OCI-LY1 (cell line): ENCODE measurements at regions not wholly inside any gene's neighbourhood (a gene's known extent, or its start where the extent isn't known, plus 50 kb on each side); places are given as distances from the start of the nearest gene placed in this dataset.

Experiments used
- H2AFZ ChIP-seq: fragments of 200-600 bp; sonication (generic), shearing (Covaris generic); 2 replicates; pipeline ENCODE4 v1.6.0; 2014; ENCODE audit warnings: antibody characterized with exemption, mild to moderate bottlenecking, low read length
- H3F3A ChIP-seq: fragments of 200-600 bp; sonication (generic), shearing (Covaris generic); 2 replicates; pipeline ENCODE4 v1.6.0; 2014; ENCODE audit warnings: mild to moderate bottlenecking, antibody characterized with exemption, low read length, moderate library complexity; ENCODE audit not compliant: insufficient read depth
- H3K27ac ChIP-seq: fragments of 200-600 bp; sonication (generic); 2 replicates; pipeline ENCODE4 v1.5.1; 2014; ENCODE audit warnings: low read length, mixed run types, mild to moderate bottlenecking, low read depth; ENCODE audit not compliant: poor library complexity, severe bottlenecking
- H3K27me3 ChIP-seq: fragments of 200-600 bp; sonication (generic); 2 replicates; pipeline ENCODE4 v1.6.0; 2014; ENCODE audit warnings: antibody characterized with exemption, mild to moderate bottlenecking, low read length, moderate library complexity; ENCODE audit not compliant: insufficient read depth
- H3K36me3 ChIP-seq: fragments of 200-600 bp; sonication (generic); 2 replicates; pipeline ENCODE4 v1.6.1; 2014; ENCODE audit warnings: mild to moderate bottlenecking, antibody characterized with exemption, low read length, moderate library complexity, mixed read lengths; ENCODE audit not compliant: insufficient read depth
- H3K4me1 ChIP-seq: fragments of 200-600 bp; sonication (generic); 2 replicates; pipeline ENCODE4 v1.5.1; 2014; ENCODE audit warnings: mild to moderate bottlenecking, low read length, moderate library complexity; ENCODE audit not compliant: insufficient read depth, severe bottlenecking
- H3K4me2 ChIP-seq: fragments of 200-600 bp; sonication (generic), shearing (Covaris generic); 2 replicates; pipeline ENCODE4 v1.6.1; 2014; ENCODE audit warnings: low read length
- H3K4me3 ChIP-seq: fragments of 200-600 bp; sonication (generic); 2 replicates; pipeline ENCODE4 v1.5.1; 2014; ENCODE audit warnings: low read length, low read depth, mild to moderate bottlenecking, mixed read lengths; ENCODE audit not compliant: poor library complexity, severe bottlenecking
- H3K79me2 ChIP-seq: fragments of 200-600 bp; shearing (Covaris generic); 2 replicates; pipeline ENCODE4 v1.6.1; 2016; ENCODE audit warnings: mixed run types, low read length, mixed read lengths; ENCODE audit not compliant: insufficient read depth
- H3K9ac ChIP-seq: fragments of 200-600 bp; sonication (generic), shearing (Covaris generic); 2 replicates; pipeline ENCODE4 v1.6.1; 2014; ENCODE audit warnings: mild to moderate bottlenecking, low read length, mixed read lengths
- H3K9me2 ChIP-seq: fragments of 200-600 bp; sonication (generic), shearing (Covaris generic); 2 replicates; pipeline ENCODE4 v1.6.1; 2014; ENCODE audit warnings: low read depth, mild to moderate bottlenecking, low read length, mixed read lengths
- H3K9me3 ChIP-seq: fragments of 200-600 bp; shearing (Covaris generic); 2 replicates; pipeline ENCODE4 v1.6.1; 2014; ENCODE audit warnings: low read length, mixed read lengths
- H4K20me1 ChIP-seq: fragments of 200-600 bp; sonication (generic), shearing (Covaris generic); 2 replicates; pipeline ENCODE4 v1.6.0; 2016; ENCODE audit warnings: mild to moderate bottlenecking, low read length; ENCODE audit not compliant: insufficient read depth
- EZH2 ChIP-seq: fragments of 200-600 bp; sonication (generic), shearing (Covaris generic); IDR thresholded peaks from 2 replicates; pipeline ENCODE4 v1.8.0; 2017; ENCODE audit warnings: borderline replicate concordance, mixed run types, mild to moderate bottlenecking, antibody characterized with exemption, low read length, moderate library complexity, mixed read lengths
- TF ChIP-seq, protein P1 (sequence below): fragments of 200-600 bp; sonication (generic), shearing (Covaris generic); IDR thresholded peaks from 2 replicates; pipeline ENCODE4 v1.5.1; 2017; ENCODE audit warnings: mild to moderate bottlenecking, antibody characterized with exemption, low read length, moderate library complexity, mixed read lengths

DNA sequence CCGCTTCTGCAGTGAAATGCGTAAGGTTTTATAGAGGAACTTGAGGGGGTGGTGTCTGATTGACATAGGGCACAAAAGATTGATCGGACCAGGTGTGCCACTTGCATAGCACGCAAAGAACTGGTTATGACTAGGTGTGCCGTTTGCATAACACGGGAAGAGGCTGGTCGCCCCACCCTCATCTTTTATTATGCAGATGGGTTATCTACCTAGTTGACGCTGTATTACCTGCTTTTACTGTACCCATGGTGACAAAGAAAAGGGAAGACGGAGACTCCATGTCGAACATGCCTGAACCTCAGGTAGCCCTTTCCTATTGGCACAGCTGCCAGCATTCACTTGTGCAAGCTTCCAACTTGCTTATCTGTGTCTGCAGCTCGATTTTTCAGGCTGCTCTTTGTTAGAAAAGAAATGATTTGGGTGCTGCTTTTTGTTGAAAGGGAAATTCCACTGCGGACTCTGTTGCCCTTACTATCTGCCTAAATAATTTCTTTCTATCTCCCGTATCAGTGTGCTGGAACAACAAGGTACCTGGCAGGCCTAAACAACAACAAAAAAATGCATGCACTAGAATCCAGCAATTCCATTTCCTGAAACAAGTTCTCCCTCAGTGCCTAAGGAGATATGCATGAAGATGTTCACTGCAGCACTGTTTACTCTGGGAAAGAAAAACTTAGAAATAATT, 194.4 kb upstream of the KAZN start:
- Histone ChIP-seq H3K79me2 (no peaks in the 10 kb centered on the region), H3K27ac (no peak overlapping the region), H3K4me3 (no peak overlapping the region), H3K4me2 (no peak overlapping the region), H4K20me1 (no peaks in the 10 kb centered on the region), H3K36me3 (no peaks in the 10 kb centered on the region), H3F3A (no peaks in the 10 kb centered on the region), H3K9ac (no peak overlapping the region), H3K9me2 (no peaks in the 10 kb centered on the region), H2AFZ (no peak overlapping the region), H3K27me3 (no peaks in the 10 kb centered on the region), H3K9me3 (no peaks in the 10 kb centered on the region), H3K4me1 (no peaks in the 10 kb centered on the region)
- TF ChIP-seq EZH2: no peak
- TF ChIP-seq, protein P1, sequence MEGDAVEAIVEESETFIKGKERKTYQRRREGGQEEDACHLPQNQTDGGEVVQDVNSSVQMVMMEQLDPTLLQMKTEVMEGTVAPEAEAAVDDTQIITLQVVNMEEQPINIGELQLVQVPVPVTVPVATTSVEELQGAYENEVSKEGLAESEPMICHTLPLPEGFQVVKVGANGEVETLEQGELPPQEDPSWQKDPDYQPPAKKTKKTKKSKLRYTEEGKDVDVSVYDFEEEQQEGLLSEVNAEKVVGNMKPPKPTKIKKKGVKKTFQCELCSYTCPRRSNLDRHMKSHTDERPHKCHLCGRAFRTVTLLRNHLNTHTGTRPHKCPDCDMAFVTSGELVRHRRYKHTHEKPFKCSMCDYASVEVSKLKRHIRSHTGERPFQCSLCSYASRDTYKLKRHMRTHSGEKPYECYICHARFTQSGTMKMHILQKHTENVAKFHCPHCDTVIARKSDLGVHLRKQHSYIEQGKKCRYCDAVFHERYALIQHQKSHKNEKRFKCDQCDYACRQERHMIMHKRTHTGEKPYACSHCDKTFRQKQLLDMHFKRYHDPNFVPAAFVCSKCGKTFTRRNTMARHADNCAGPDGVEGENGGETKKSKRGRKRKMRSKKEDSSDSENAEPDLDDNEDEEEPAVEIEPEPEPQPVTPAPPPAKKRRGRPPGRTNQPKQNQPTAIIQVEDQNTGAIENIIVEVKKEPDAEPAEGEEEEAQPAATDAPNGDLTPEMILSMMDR: no peak

DNA sequence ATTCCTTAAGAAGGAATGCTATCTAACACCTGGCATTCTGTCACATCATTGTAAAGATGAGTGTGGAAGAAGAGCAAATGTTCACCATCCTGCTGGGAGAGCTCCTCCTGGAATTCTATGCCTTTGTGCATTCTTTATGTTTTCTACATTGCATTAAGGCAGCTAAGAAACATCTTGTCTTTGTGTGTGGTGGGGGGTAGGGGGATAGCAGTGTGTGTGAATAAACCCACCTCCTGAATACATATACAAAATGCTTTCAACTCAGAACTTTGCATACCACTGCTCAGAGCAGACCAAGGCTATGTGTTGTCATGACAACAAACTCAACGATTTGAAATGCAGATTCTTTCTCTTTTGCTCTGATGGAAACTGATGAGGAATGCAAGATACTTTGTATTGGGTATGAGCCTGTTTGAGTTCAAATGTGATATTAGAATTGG, 193.6 kb upstream of the KAZN start:
- Histone ChIP-seq H3K27me3 (no peaks in the 10 kb centered on the region), H3K79me2 (no peaks in the 10 kb centered on the region), H3K4me2 (no peak overlapping the region), H3K36me3 (no peaks in the 10 kb centered on the region), H3K9me3 (no peaks in the 10 kb centered on the region), H3K9ac (no peak overlapping the region), H4K20me1 (no peaks in the 10 kb centered on the region), H3K4me3 (no peak overlapping the region), H3K27ac (no peak overlapping the region), H3F3A (no peaks in the 10 kb centered on the region), H3K4me1 (no peaks in the 10 kb centered on the region), H3K9me2 (no peaks in the 10 kb centered on the region), H2AFZ (no peak overlapping the region)
- no peak for TF ChIP-seq EZH2
- TF ChIP-seq, protein P1: no peak

DNA sequence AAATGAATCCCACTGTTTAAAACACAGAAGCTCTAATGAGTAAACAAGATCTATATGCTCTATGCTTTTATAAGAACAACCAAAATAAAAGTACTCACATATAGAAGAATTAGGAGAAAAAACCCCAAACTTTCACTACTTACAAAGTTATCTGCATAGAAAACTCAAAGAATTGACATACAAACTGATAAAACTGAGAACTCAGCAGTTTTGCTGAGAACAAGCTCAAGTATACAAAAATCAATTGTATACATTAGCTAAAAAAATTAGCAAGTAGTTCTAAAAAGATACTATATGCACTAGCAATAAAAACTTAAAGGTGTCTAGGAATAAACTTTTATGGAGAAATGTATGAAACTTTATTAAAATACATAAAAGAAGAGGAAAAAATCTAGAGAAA, 186.2 kb upstream of the KAZN start:
- no peak overlapping the region for H2AFZ ChIP-seq
- no peak overlapping the region for H3K4me2 ChIP-seq
- no peak overlapping the region for H3K4me3 ChIP-seq
- H3K4me1 ChIP-seq: no peaks in the 10 kb centered on the region
- H3K36me3 ChIP-seq: no peaks in the 10 kb centered on the region
- H3K9me2 ChIP-seq: no peaks in the 10 kb centered on the region
- no peaks in the 10 kb centered on the region for H3K9me3 ChIP-seq
- no peaks in the 10 kb centered on the region for H4K20me1 ChIP-seq
- H3K27me3 ChIP-seq: no peaks in the 10 kb centered on the region; the same call in 1 of the 2 replicates
- H3F3A ChIP-seq: no peaks in the 10 kb centered on the region
- H3K79me2 ChIP-seq: no peaks in the 10 kb centered on the region
- H3K27ac ChIP-seq: no peak overlapping the region
- TF ChIP-seq, protein P1: no peak
- no peak for TF ChIP-seq EZH2
- H3K9ac ChIP-seq: no peak overlapping the region
